GM18517 (cell line): ENCODE measurements at regions not wholly inside any gene's neighbourhood (a gene's known extent, or its start where the extent isn't known, plus 50 kb on each side); places are given as distances from the start of the nearest gene placed in this dataset.

ENCODE experiments used
- ATAC-seq: cut with Tn5 transposase; IDR thresholded peaks from one replicate; pipeline ENCODE4 v1.9.1; 2021; ENCODE audit warnings: mild to moderate bottlenecking, moderate library complexity; ENCODE audit not compliant: unreplicated experiment

DNA sequence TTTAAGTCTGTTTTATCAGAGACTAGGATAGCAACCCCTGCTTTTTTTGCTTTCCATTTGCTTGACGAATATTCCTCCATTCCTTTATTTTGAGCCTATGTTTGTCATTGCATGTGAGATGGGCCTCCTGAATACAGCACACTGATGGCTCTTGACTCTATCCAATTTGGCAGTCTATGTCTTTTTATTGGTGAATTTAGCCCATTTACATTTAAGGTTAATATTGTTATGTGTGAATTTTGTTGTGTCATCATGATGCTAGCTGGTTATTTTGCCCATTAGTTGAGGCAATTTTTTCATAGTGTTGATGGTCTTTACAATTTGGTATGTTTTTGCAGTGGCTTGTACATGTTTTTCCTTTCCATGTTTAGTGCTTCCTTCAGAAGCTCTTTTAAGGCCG is 50.7 kb upstream of the PDE4B start:
- no peak for ATAC-seq
